ENCODE measurements at regions not wholly inside any gene's neighbourhood (a gene's known extent, or its start where the extent isn't known, plus 50 kb on each side); places are given as distances from the start of the nearest gene placed in this dataset.

GRCh38 chr20:48352042-48352441, 475.8 kb downstream of the PREX1 start:
- TF ChIP-seq CTCF (conservative IDR thresholded peaks at IDR 0.05; ENCODE audit: low read depth, low read length) = no peak
- no peak for TF ChIP-seq EZH2 (IDR thresholded peaks at IDR 0.05; ENCODE audit: borderline replicate concordance, low read depth, low read length, poor library complexity, severe bottlenecking)

All from A673 (cell line).